ENCODE measurements at regions not wholly inside any gene's neighbourhood (a gene's known extent, or its start where the extent isn't known, plus 50 kb on each side); places are given as distances from the start of the nearest gene placed in this dataset.

DNA sequence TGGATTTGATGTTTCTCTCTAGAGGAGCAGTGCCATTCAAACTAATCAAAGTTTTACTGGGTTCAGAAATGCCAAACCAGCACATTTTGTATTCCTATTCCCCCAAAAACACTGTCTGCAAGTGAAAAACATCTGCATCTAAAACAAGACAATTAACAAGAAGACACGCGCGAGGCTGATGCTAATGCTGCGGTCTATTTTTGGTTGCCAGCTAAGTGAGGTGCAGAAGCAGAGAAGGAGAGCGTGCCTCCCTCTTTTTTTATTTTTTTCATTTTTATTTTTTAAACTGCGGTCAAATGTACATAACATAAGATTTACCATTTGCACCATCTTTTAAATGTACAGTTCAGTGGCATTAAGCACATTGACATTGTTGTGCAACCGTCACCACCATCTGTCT lies 641.1 kb downstream of the DHX35 start:
- Histone ChIP-seq H3K4me1 (ENCODE audit: insufficient read depth, low read length, poor library complexity, severe bottlenecking) (no peaks in the 10 kb centered on the region), H3K36me3 (ENCODE audit: insufficient read depth, low read length) (no peaks in the 10 kb centered on the region), H3K79me2 (ENCODE audit: insufficient read depth, low read length) (no peaks in the 10 kb centered on the region), H2AFZ (ENCODE audit: low read length) (no peak overlapping the region), H3K9me2 (replicated peaks; ENCODE audit: low read depth, low read length) (no peaks in the 10 kb centered on the region), H3F3A (ENCODE audit: low read depth) (no peaks in the 10 kb centered on the region), H3K4me2 (ENCODE audit: low read depth, low read length, poor library complexity, severe bottlenecking) (no peak overlapping the region), H4K20me1 (ENCODE audit: insufficient read depth, low read length, poor library complexity, severe bottlenecking) (no peaks in the 10 kb centered on the region), H3K9me3 (ENCODE audit: insufficient read depth, low read depth, low read length) (no peaks in the 10 kb centered on the region), H3K27me3 (ENCODE audit: insufficient read depth, low read length, poor library complexity, severe bottlenecking) (no peaks in the 10 kb centered on the region), H3K4me3 (ENCODE audit: low read length, poor library complexity, severe bottlenecking) (no peak overlapping the region), H3K9ac (ENCODE audit: low read depth, low read length, poor library complexity, severe bottlenecking) (no peak overlapping the region)
- no peak for TF ChIP-seq EZH2phosphoT487 (IDR thresholded peaks at IDR 0.05; ENCODE audit: borderline replicate concordance)
- TF ChIP-seq CTCF (conservative IDR thresholded peaks at IDR 0.05; ENCODE audit: low read length): no peak

DNA sequence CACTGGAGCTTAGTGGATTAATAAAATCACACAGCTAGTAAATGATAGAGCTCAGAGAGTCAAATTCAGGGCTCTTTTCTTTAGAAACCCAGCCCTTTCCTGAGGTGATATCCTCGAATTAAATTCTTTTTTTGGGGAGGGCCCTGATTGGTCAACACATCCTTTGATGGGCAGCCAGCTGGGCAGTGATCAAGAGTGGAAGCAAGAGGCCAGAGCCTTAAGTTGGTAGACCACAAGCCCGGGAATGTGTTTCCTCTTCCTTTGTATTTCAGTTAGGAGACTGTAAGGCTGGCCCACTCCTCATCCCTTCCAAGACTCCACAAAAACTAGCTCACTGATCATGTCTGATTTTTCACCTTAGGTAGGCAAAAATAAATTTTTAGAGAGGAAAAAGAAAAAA lies 640.5 kb downstream of the DHX35 start:
- Histone ChIP-seq H3K9me2 (replicated peaks; ENCODE audit: low read depth, low read length) (no peaks in the 10 kb centered on the region), H3K4me3 (ENCODE audit: low read length, poor library complexity, severe bottlenecking) (no peak overlapping the region), H3K9me3 (ENCODE audit: insufficient read depth, low read depth, low read length) (no peaks in the 10 kb centered on the region), H2AFZ (ENCODE audit: low read length) (no peak overlapping the region), H4K20me1 (ENCODE audit: insufficient read depth, low read length, poor library complexity, severe bottlenecking) (no peaks in the 10 kb centered on the region), H3F3A (ENCODE audit: low read depth) (no peaks in the 10 kb centered on the region), H3K36me3 (ENCODE audit: insufficient read depth, low read length) (no peaks in the 10 kb centered on the region), H3K4me2 (ENCODE audit: low read depth, low read length, poor library complexity, severe bottlenecking) (no peak overlapping the region), H3K27me3 (ENCODE audit: insufficient read depth, low read length, poor library complexity, severe bottlenecking) (no peaks in the 10 kb centered on the region), H3K4me1 (ENCODE audit: insufficient read depth, low read length, poor library complexity, severe bottlenecking) (no peaks in the 10 kb centered on the region), H3K79me2 (ENCODE audit: insufficient read depth, low read length) (no peaks in the 10 kb centered on the region), H3K9ac (ENCODE audit: low read depth, low read length, poor library complexity, severe bottlenecking) (no peak overlapping the region)
- no peak for TF ChIP-seq EZH2phosphoT487 (IDR thresholded peaks at IDR 0.05; ENCODE audit: borderline replicate concordance)
- no peak for TF ChIP-seq CTCF (conservative IDR thresholded peaks at IDR 0.05; ENCODE audit: low read length)

- no peaks in the 10 kb centered on the region for H3K27me3 ChIP-seq (ENCODE audit: insufficient read depth, low read length, poor library complexity, severe bottlenecking)
- H3K4me1 ChIP-seq (ENCODE audit: insufficient read depth, low read length, poor library complexity, severe bottlenecking): no peaks in the 10 kb centered on the region
- TF ChIP-seq EZH2phosphoT487 (IDR thresholded peaks at IDR 0.05; ENCODE audit: borderline replicate concordance) (no peak), CTCF (conservative IDR thresholded peaks at IDR 0.05; ENCODE audit: low read length) (no peak)
- no peak overlapping the region for H3K4me2 ChIP-seq (ENCODE audit: low read depth, low read length, poor library complexity, severe bottlenecking)
- no peaks in the 10 kb centered on the region for H3K36me3 ChIP-seq (ENCODE audit: insufficient read depth, low read length)
- H3K9ac ChIP-seq (ENCODE audit: low read depth, low read length, poor library complexity, severe bottlenecking): no peak overlapping the region
- H3F3A ChIP-seq (ENCODE audit: low read depth): no peaks in the 10 kb centered on the region
- no peaks in the 10 kb centered on the region for H3K9me2 ChIP-seq (replicated peaks; ENCODE audit: low read depth, low read length)
- no peak overlapping the region for H3K4me3 ChIP-seq (ENCODE audit: low read length, poor library complexity, severe bottlenecking)
- no peak overlapping the region for H2AFZ ChIP-seq (ENCODE audit: low read length)
- H4K20me1 ChIP-seq (ENCODE audit: insufficient read depth, low read length, poor library complexity, severe bottlenecking): no peaks in the 10 kb centered on the region
- H3K9me3 ChIP-seq (ENCODE audit: insufficient read depth, low read depth, low read length): no peaks in the 10 kb centered on the region
- H3K79me2 ChIP-seq (ENCODE audit: insufficient read depth, low read length): no peaks in the 10 kb centered on the region
These were observed 638.7 kb downstream of the DHX35 start for GRCh38 chr20:39600871-39601270.
